Body of pancreas (tissue), 4 donors: ENCODE measurements at regions not wholly inside any gene's neighbourhood (a gene's known extent, or its start where the extent isn't known, plus 50 kb on each side); places are given as distances from the start of the nearest gene placed in this dataset.

ENCODE experiments used
- POLR2A ChIP-seq, 3 donors: fragments of 450-650 bp; IDR thresholded peaks; one replicate each; pipeline ENCODE4 v1.6.1; 2016; ENCODE audit warnings: antibody characterized with exemption in 3 of 3, mild to moderate bottlenecking in 2 of 3
- TF ChIP-seq, protein P1 (sequence below), 7 experiments: fragments of 450-650 bp in 4 of 7; fragments of 200-600 bp in 3 of 7; sonication (generic) in 3 of 7; IDR thresholded peaks; one replicate each; pipeline ENCODE4 v1.5.1; 2016 to 2019; ENCODE audit warnings: antibody characterized with exemption in 7 of 7

DNA sequence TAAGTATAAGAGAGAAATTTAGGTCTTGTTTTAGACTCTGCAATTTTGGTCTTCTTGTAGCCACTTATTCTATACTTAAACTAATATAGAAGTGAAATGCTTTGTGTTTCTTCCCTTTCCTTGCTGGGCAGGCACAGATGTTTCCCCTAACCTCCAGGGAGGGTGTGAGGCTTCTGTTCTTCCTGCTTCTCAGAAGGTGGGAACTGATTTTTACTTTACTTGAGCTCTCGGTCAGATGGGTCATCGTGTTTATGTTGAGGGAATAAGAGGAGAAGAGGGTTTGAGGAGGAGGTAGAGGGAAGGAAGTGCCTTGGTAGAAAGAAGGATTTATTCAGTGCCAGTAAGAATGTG is 92.5 kb upstream of the CXCR4 start:
- TF ChIP-seq, protein P1, sequence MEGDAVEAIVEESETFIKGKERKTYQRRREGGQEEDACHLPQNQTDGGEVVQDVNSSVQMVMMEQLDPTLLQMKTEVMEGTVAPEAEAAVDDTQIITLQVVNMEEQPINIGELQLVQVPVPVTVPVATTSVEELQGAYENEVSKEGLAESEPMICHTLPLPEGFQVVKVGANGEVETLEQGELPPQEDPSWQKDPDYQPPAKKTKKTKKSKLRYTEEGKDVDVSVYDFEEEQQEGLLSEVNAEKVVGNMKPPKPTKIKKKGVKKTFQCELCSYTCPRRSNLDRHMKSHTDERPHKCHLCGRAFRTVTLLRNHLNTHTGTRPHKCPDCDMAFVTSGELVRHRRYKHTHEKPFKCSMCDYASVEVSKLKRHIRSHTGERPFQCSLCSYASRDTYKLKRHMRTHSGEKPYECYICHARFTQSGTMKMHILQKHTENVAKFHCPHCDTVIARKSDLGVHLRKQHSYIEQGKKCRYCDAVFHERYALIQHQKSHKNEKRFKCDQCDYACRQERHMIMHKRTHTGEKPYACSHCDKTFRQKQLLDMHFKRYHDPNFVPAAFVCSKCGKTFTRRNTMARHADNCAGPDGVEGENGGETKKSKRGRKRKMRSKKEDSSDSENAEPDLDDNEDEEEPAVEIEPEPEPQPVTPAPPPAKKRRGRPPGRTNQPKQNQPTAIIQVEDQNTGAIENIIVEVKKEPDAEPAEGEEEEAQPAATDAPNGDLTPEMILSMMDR (IDR thresholded peaks at IDR 0.05), result no peak
- no peak for TF ChIP-seq POLR2A (IDR thresholded peaks at IDR 0.05)
